Germinal center (tissue), 1 donor: ENCODE measurements at regions not wholly inside any gene's neighbourhood (a gene's known extent, or its start where the extent isn't known, plus 50 kb on each side); places are given as distances from the start of the nearest gene placed in this dataset.
"Not testable (repeated sequence)": the region's sequence is repeated elsewhere in the genome, so short reads cannot be mapped to it uniquely, and the experiment has no call there.

Experiments
- DNase-seq: peaks from one replicate; pipeline ENCODE4 v3.0.0; 2012; ENCODE audit warnings: mixed read lengths, low spot score

- DNase-seq, result no peak
Measured at GRCh38 chr1:30660241-30660640, 63.1 kb downstream of the MATN1 start.

DNA sequence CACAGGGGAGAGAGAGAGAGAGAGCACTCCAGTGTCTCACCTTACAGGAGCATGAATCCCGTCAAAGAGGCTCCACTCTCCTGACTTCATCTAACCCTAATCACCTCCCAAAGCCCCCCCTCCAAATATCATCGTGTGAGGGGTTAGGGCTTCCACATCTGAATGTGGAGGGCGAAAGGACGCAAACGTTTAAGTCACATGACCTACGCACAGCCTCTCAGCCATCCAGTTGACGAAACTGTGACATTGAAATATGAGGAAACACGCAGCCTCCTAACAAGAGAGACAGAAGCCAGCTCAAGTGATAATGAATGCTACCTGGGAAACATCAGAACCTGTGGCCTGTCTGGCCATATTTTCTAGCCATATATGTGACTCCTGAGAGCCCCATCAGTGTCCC is 63.7 kb downstream of the MATN1 start:
- no peak for DNase-seq

DNA sequence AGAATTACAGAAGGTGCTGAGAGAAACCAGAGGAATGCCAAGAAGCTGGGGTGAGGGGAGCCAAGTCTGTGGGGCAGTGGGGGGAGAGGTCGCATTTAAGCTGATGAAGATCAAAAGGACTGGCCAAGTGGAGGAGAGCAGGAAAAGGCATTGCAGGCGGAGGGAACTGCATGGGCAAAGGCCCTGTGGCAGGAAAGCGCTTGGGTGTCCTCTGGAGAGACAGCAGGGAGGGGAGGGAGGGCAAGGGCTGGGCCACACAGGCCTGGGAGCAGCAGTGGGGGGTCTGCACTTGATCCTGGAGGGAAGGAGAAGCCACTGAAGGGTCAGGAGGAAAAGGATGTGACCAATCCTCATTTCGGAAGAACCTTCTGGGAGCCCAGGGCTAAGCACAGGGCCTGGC is 65.0 kb downstream of the MATN1 start:
- not testable (repeated sequence) for DNase-seq

- DNase-seq, result no peak
Measured at GRCh38 chr1:30658014-30658336, 65.4 kb downstream of the MATN1 start.

GRCh38 chr1:30657131-30658013 is 66.0 kb downstream of the MATN1 start:
- DNase-seq, result no peak

DNA sequence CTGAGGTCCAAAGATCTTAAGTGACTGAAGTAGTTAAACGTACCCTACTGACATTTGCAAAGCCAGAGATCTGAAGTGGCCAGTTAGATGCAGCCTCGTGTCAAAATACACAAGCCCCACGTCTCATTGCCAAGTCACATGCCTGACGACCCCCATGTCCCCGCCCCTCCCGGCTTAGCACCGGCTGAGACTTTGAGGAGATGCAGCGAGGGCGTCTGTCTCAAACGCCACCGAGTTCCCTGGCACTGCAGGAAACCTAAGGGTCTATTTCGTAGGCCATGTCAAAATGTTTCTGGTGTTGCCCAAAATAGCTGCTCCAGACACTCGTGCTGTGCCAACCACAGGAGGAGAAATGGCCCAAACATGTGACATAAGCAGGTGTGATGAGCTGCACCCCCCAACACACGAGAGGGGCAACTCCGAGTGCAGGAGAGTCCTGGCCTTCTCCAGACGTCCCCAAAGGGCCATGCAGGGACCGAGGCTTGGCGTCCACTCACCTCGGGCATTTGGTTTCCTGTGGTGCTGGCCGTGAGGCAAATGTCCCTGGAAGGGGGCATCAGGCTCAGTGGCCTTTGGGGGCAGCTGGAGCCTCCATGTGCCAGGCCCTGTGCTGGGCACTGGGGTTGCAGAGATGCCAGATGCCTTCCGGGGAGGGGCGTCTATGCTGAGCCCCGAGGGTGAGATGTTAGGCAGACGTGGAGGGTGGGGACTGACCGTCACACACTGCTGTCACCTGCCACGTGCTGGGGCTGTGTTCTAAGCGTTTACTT is 67.0 kb downstream of the MATN1 start:
- no peak for DNase-seq

GRCh38 chr1:30655672-30656071 is 67.7 kb downstream of the MATN1 start:
- no peak for DNase-seq

DNA sequence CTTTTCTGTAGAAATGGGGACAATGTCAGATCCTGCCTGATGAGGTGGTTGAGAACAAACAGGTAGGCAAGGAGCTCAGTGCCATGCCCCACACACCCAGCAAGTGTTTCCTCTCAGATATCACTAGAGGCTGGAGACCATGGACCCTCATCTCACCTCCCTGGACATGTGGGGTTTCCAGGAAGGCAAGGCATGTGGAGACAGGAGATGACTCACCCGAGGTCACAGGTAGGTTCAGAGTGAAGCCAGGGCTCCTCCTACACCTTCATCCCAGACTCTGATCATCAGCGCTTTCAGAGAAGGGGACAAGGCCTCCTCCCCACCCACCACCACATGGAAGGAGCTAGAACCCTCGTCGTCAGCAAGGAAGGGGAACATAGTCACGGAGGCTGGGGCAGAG is 69.2 kb downstream of the MATN1 start:
- DNase-seq, result no peak

- no peak for DNase-seq
Measured at GRCh38 chr1:30652152-30652841, 71.1 kb downstream of the MATN1 start.

- not testable (repeated sequence) for DNase-seq
Measured at GRCh38 chr1:30651395-30651794, 72.0 kb downstream of the MATN1 start.

GRCh38 chr1:30650968-30651320 is 72.4 kb downstream of the MATN1 start:
- no peak for DNase-seq

DNA sequence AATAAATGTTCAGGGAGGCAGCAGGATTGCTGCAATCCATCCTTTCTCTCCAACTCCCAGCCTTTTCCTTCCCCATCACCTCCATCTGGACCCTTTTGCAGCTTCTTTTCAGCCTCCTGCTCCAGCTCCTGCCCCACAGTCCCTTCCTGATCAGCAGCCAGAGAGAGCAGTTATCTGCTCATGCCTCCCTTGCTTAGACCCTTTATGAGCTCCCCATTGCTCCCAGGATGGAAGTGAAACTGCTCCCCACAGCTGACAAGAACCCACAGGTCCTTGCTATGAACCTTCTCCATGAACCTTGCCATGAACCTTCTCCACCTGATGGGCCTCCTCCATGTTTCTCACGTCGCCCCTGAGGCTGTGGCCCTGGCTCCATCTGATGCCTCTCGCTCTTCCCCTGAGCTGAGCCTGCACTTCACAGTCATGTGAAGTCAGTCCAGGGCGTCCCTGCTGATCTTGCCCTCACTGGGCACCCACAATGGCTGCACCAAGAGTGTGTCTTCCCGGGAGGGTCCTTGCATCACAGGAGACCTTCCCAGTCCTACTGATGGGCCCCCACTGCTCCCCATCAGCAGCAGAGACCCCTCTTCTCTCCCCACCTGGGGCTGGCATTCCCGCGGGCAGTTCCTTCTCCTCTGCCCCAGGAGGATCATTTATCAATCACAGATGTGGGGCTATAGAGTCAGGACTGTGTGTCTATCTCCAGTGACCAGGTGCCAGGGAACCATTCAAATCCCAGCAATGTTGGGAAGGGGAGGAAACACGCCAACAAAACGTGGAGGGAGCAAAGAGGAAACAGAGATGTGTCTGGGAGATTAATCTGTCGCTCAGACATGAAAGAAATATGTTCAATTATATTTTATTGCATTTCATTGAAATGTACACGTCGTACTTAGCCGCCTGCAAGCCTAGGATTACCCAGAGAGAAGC is 73.1 kb downstream of the MATN1 start:
- DNase-seq, result no peak

- DNase-seq, result no peak
Measured at GRCh38 chr1:30649321-30649991, 73.9 kb downstream of the MATN1 start.

DNA sequence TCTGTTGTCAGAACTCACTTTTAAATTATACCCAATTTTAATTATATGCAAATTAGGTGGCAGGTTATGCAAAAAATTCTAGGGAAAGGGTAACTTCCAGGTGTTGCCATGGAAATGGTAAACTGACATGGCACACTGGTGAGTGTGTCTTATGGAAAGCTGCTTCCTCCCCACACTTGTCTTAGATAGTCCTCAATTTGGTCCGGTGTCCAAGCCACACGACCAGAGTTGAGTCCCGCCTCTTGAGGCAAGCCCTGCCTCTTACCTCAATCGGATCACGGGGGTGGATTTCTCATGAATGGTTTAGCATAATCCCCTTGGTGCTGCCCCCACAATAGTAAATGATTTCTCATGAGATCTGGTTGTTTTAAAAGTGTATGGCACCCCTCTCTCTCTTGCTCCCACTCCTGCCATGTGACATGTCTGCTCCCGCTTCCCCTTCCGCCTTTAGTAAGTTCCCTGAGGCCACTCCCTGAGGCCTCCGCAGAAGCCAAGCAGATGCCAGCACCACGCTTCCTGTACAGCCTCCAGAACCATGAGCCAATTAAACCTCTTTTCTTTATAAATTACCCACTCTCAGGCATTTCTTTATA is 74.9 kb downstream of the MATN1 start:
- no peak for DNase-seq

DNA sequence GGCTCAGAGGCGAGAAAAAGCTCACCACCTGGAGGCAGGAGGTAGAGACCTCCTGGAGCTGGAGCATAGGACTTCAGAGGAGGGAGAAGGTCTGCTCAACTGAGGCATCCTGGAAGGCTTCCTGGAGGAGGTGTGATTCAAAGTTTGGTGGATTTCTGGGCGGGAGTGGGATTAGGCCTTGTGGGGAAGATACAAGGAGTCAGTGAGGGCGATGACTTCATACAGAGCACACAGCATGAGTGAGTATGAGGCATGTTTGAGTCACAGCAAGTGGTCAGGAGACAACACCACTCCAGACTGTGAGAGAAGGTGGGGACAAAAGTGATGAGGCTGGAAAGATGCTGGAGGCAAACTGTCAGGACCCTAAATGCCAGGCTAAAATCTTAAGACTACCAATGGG is 77.6 kb downstream of the MATN1 start:
- no peak for DNase-seq

DNA sequence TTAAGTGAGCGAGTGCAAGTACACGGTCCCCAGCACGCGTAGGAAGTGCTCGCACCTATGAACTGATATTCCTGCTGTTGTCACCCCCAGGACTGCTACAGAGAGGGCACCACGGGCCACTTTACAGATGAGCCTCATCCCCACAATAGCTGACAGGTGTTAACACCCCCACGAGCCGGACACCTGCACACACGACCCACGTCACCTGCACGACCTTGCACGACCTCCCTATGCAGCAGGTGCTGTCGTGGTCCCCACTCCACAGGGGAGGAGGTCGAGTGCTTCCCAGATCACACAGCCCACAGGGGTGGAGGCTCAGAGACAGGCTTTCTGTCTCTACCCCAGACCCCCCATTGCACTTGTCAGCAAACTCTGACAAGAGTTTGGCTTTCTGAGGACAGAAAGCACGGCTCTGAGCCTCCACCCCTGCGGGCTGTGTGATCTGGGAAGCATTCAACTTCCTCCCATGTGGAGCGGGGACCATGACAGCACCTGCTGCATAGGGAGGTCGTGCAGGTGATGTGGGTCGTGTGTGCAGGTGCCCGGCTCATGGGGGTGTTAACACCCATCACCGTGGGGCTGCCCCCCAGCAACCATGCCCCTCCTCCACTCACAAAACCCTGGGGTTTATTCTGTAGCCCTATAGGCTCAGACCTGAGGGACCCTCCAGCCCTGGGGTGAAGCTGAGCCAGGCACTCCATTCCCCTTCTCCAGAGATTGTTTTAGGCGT is 80.8 kb downstream of the MATN1 start:
- DNase-seq, result no peak

- no peak for DNase-seq
Measured at GRCh38 chr1:30641572-30642353, 81.6 kb downstream of the MATN1 start.

- no peak for DNase-seq
Measured at GRCh38 chr1:30639881-30640452, 83.4 kb downstream of the MATN1 start.

DNA sequence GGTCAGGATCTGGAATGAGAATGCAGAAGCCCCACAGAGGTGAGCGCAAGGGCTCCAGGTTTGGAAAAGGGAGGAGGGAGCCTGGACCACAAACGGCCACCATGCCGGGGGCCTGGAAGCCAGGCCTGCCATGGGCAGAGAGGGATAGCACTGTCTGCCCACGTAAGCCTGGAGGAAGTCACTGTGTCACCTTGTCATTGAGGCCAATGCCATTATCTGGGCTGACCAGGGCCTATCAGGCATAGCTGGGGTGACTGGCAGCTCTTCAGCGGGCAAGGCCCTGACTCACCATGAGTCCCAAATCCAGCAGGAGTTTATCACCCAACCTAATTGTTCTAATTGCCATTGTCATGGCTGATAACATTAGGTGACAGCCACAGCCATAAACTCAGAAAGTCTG is 84.6 kb downstream of the MATN1 start:
- no peak for DNase-seq
